ENCODE measurements at regions not wholly inside any gene's neighbourhood (a gene's known extent, or its start where the extent isn't known, plus 50 kb on each side); places are given as distances from the start of the nearest gene placed in this dataset.

GRCh38 chr2:19725392-19725791 lies 176.4 kb downstream of the TTC32 start:
- H3K27ac Mint-ChIP-seq: no peak overlapping the region
- intact Hi-C loops (cut with micrococcal nuclease): no loop called here
- no peak for DNase-seq

GRCh38 chr2:19723021-19723420 lies 178.8 kb downstream of the TTC32 start:
- H3K27me3 Mint-ChIP-seq: no peaks in the 10 kb centered on the region
- no peaks in the 10 kb centered on the region for H3K4me1 Mint-ChIP-seq
- no peak for DNase-seq
- H3K9me3 Mint-ChIP-seq: no peaks in the 10 kb centered on the region
- H3K4me3 Mint-ChIP-seq: no peak overlapping the region
- intact Hi-C loops (cut with micrococcal nuclease): no loop called here
- H3K27ac Mint-ChIP-seq: no peak overlapping the region
- H3K36me3 Mint-ChIP-seq (ENCODE audit: low read depth): no peaks in the 10 kb centered on the region

More at GRCh38 chr2:19725392-19725791, 176.4 kb downstream of the TTC32 start:
- Mint-ChIP-seq H3K36me3 (ENCODE audit: low read depth) (no peaks in the 10 kb centered on the region), H3K9me3 (no peaks in the 10 kb centered on the region), H3K4me1 (no peaks in the 10 kb centered on the region), H3K4me3 (no peak overlapping the region), H3K27me3 (no peaks in the 10 kb centered on the region)

- no peaks in the 10 kb centered on the region for H3K36me3 Mint-ChIP-seq (ENCODE audit: low read depth)
- intact Hi-C loops (cut with micrococcal nuclease): no loop called here
- H3K27me3 Mint-ChIP-seq: no peaks in the 10 kb centered on the region
- no peak overlapping the region for H3K27ac Mint-ChIP-seq
- H3K4me1 Mint-ChIP-seq: no peaks in the 10 kb centered on the region
- no peak overlapping the region for H3K4me3 Mint-ChIP-seq
- no peaks in the 10 kb centered on the region for H3K9me3 Mint-ChIP-seq
- no peak for DNase-seq
Observed at GRCh38 chr2:19722531-19722971, 179.2 kb downstream of the TTC32 start.

- Mint-ChIP-seq H3K9me3 (no peaks in the 10 kb centered on the region), H3K4me1 (no peaks in the 10 kb centered on the region), H3K27me3 (no peaks in the 10 kb centered on the region), H3K27ac (no peak overlapping the region), H3K4me3 (no peak overlapping the region), H3K36me3 (ENCODE audit: low read depth) (no peaks in the 10 kb centered on the region)
- DNase-seq: no peak
- intact Hi-C loops (cut with micrococcal nuclease): no loop called here
Observed at GRCh38 chr2:19720306-19720705, 181.5 kb downstream of the TTC32 start.

- intact Hi-C loops (cut with micrococcal nuclease): no loop called here
- Mint-ChIP-seq H3K36me3 (ENCODE audit: low read depth) (no peaks in the 10 kb centered on the region), H3K4me1 (no peaks in the 10 kb centered on the region), H3K9me3 (no peaks in the 10 kb centered on the region), H3K27ac (no peak overlapping the region), H3K27me3 (no peaks in the 10 kb centered on the region), H3K4me3 (no peak overlapping the region)
- DNase-seq: no peak
Observed at GRCh38 chr2:19719540-19719939, 182.2 kb downstream of the TTC32 start.

GRCh38 chr2:19717446-19717845 lies 184.3 kb downstream of the TTC32 start:
- intact Hi-C loops (cut with micrococcal nuclease): no loop called here
- Mint-ChIP-seq H3K36me3 (ENCODE audit: low read depth) (no peaks in the 10 kb centered on the region), H3K27ac (no peak overlapping the region)

GRCh38 chr2:19714926-19715325 lies 186.9 kb downstream of the TTC32 start:
- DNase-seq: no peak
- intact Hi-C loops (cut with micrococcal nuclease): no loop called here

More at GRCh38 chr2:19717446-19717845, 184.3 kb downstream of the TTC32 start:
- H3K9me3 Mint-ChIP-seq: no peaks in the 10 kb centered on the region
- H3K4me1 Mint-ChIP-seq: no peaks in the 10 kb centered on the region
- H3K27me3 Mint-ChIP-seq: no peaks in the 10 kb centered on the region
- no peak overlapping the region for H3K4me3 Mint-ChIP-seq
- DNase-seq: no peak

GRCh38 chr2:19712850-19713249 lies 188.9 kb downstream of the TTC32 start:
- H3K27me3 Mint-ChIP-seq: no peaks in the 10 kb centered on the region
- no peaks in the 10 kb centered on the region for H3K4me1 Mint-ChIP-seq
- H3K36me3 Mint-ChIP-seq (ENCODE audit: low read depth): no peaks in the 10 kb centered on the region
- no peak overlapping the region for H3K4me3 Mint-ChIP-seq
- no peak overlapping the region for H3K27ac Mint-ChIP-seq
- intact Hi-C loops (cut with micrococcal nuclease): no loop called here
- no peaks in the 10 kb centered on the region for H3K9me3 Mint-ChIP-seq
- DNase-seq: no peak

More at GRCh38 chr2:19714926-19715325, 186.9 kb downstream of the TTC32 start:
- no peak overlapping the region for H3K4me3 Mint-ChIP-seq
- H3K36me3 Mint-ChIP-seq (ENCODE audit: low read depth): no peaks in the 10 kb centered on the region
- H3K27ac Mint-ChIP-seq: no peak overlapping the region
- no peaks in the 10 kb centered on the region for H3K9me3 Mint-ChIP-seq
- no peaks in the 10 kb centered on the region for H3K4me1 Mint-ChIP-seq
- no peaks in the 10 kb centered on the region for H3K27me3 Mint-ChIP-seq

GRCh38 chr2:19711470-19712372 lies 190.1 kb downstream of the TTC32 start:
- H3K9me3 Mint-ChIP-seq: no peaks in the 10 kb centered on the region
- no peaks in the 10 kb centered on the region for H3K27me3 Mint-ChIP-seq
- intact Hi-C loops (cut with micrococcal nuclease): no loop called here
- H3K27ac Mint-ChIP-seq: no peak overlapping the region
- no peaks in the 10 kb centered on the region for H3K4me1 Mint-ChIP-seq
- H3K36me3 Mint-ChIP-seq (ENCODE audit: low read depth): no peaks in the 10 kb centered on the region
- no peak overlapping the region for H3K4me3 Mint-ChIP-seq
- peak; percentile 60 for DNase-seq

- Mint-ChIP-seq H3K27ac (no peak overlapping the region), H3K36me3 (ENCODE audit: low read depth) (no peaks in the 10 kb centered on the region), H3K9me3 (no peaks in the 10 kb centered on the region), H3K4me1 (no peaks in the 10 kb centered on the region), H3K27me3 (no peaks in the 10 kb centered on the region), H3K4me3 (no peak overlapping the region)
- DNase-seq: no peak
- intact Hi-C loops (cut with micrococcal nuclease): no loop called here
Observed at GRCh38 chr2:19710230-19710629, 191.6 kb downstream of the TTC32 start.

GRCh38 chr2:19709553-19709952 lies 192.2 kb downstream of the TTC32 start:
- Mint-ChIP-seq H3K4me3 (no peak overlapping the region), H3K9me3 (no peaks in the 10 kb centered on the region), H3K36me3 (ENCODE audit: low read depth) (no peaks in the 10 kb centered on the region), H3K27ac (no peak overlapping the region), H3K27me3 (no peaks in the 10 kb centered on the region), H3K4me1 (no peaks in the 10 kb centered on the region)
- DNase-seq: no peak
- intact Hi-C loops (cut with micrococcal nuclease): no loop called here

GRCh38 chr2:19708776-19709175 lies 193.0 kb downstream of the TTC32 start:
- H3K27me3 Mint-ChIP-seq: no peaks in the 10 kb centered on the region
- H3K27ac Mint-ChIP-seq: no peak overlapping the region
- H3K4me1 Mint-ChIP-seq: no peaks in the 10 kb centered on the region
- no peak overlapping the region for H3K4me3 Mint-ChIP-seq
- H3K9me3 Mint-ChIP-seq: no peaks in the 10 kb centered on the region
- intact Hi-C loops (cut with micrococcal nuclease): no loop called here
- H3K36me3 Mint-ChIP-seq (ENCODE audit: low read depth): no peaks in the 10 kb centered on the region
- no peak for DNase-seq

- Mint-ChIP-seq H3K27ac (no peak overlapping the region), H3K4me3 (no peak overlapping the region), H3K36me3 (ENCODE audit: low read depth) (no peaks in the 10 kb centered on the region), H3K27me3 (no peaks in the 10 kb centered on the region), H3K4me1 (no peaks in the 10 kb centered on the region), H3K9me3 (no peaks in the 10 kb centered on the region)
- intact Hi-C loops (cut with micrococcal nuclease): no loop called here
- no peak for DNase-seq
Observed at GRCh38 chr2:19706332-19706731, 195.5 kb downstream of the TTC32 start.

GRCh38 chr2:19702267-19702666 lies 199.5 kb downstream of the TTC32 start:
- Mint-ChIP-seq H3K4me1 (no peaks in the 10 kb centered on the region), H3K27me3 (no peaks in the 10 kb centered on the region), H3K36me3 (ENCODE audit: low read depth) (no peaks in the 10 kb centered on the region), H3K27ac (no peak overlapping the region), H3K9me3 (no peaks in the 10 kb centered on the region), H3K4me3 (no peak overlapping the region)
- DNase-seq: no peak
- intact Hi-C loops (cut with micrococcal nuclease): no loop called here

All from activated CD4-positive, alpha-beta T cell treated with anti-CD3 and anti-CD28 coated beads, Interleukin-2, amount 10 ng/mL, durations not matched to agents 24 days and 14 days (primary cell).